ENCODE measurements at regions not wholly inside any gene's neighbourhood (a gene's known extent, or its start where the extent isn't known, plus 50 kb on each side); places are given as distances from the start of the nearest gene placed in this dataset.

- TF ChIP-seq CTCF (IDR thresholded peaks at IDR 0.05; ENCODE audit: low read depth, low read length), result no peak
- TF ChIP-seq EZH2phosphoT487 (IDR thresholded peaks at IDR 0.05; ENCODE audit: low read depth), result no peak
Observed at GRCh38 chr11:120028181-120028896, 109.6 kb downstream of the TRIM29 start.
